NCI-H2196 (cell line): ENCODE measurements at regions not wholly inside any gene's neighbourhood (a gene's known extent, or its start where the extent isn't known, plus 50 kb on each side); places are given as distances from the start of the nearest gene placed in this dataset.
"Not testable (repeated sequence)": the region's sequence is repeated elsewhere in the genome, so short reads cannot be mapped to it uniquely, and the experiment has no call there.

ENCODE experiments used
- DNase-seq: peaks from one replicate; lab custom pipeline; 2025; ENCODE audit not compliant: unreplicated experiment; lab: John Stamatoyannopoulos, UW

- no peak for DNase-seq
Measured at GRCh38 chr4:27350161-27350560, 489.5 kb downstream of the STIM2 start.

- no peak for DNase-seq
Measured at GRCh38 chr4:27357283-27357682, 496.6 kb downstream of the STIM2 start.

- no peak for DNase-seq
Measured at GRCh38 chr4:27358269-27358668, 497.6 kb downstream of the STIM2 start.

- DNase-seq: no peak
Measured at GRCh38 chr4:27360131-27360530, 499.5 kb downstream of the STIM2 start.

GRCh38 chr4:27360790-27361267 is 500.2 kb downstream of the STIM2 start:
- DNase-seq: no peak

GRCh38 chr4:27364509-27364908 is 503.9 kb downstream of the STIM2 start:
- no peak for DNase-seq

- no peak for DNase-seq
Measured at GRCh38 chr4:27366104-27366823, 505.6 kb downstream of the STIM2 start.

GRCh38 chr4:27368781-27369180 is 508.1 kb downstream of the STIM2 start:
- no peak for DNase-seq

- DNase-seq: no peak
Measured at GRCh38 chr4:27381815-27382214, 521.2 kb downstream of the STIM2 start.

GRCh38 chr4:27387711-27388110 is 527.1 kb downstream of the STIM2 start:
- no peak for DNase-seq

GRCh38 chr4:27397886-27398285 is 537.2 kb downstream of the STIM2 start:
- no peak for DNase-seq

GRCh38 chr4:27398631-27399310 is 538.1 kb downstream of the STIM2 start:
- DNase-seq: no peak

GRCh38 chr4:27407616-27408015 is 547.0 kb downstream of the STIM2 start:
- no peak for DNase-seq

- no peak for DNase-seq
Measured at GRCh38 chr4:27412613-27413012, 552.0 kb downstream of the STIM2 start.

GRCh38 chr4:27414887-27415731 is 554.5 kb downstream of the STIM2 start:
- DNase-seq: no peak

- DNase-seq: no peak
Measured at GRCh38 chr4:27428661-27429060, 568.0 kb downstream of the STIM2 start.

GRCh38 chr4:27429364-27429871 is 568.8 kb downstream of the STIM2 start:
- DNase-seq: no peak

GRCh38 chr4:27442146-27442545 is 581.5 kb downstream of the STIM2 start:
- DNase-seq: no peak

GRCh38 chr4:27442661-27443060 is 582.0 kb downstream of the STIM2 start:
- not testable (repeated sequence) for DNase-seq

- DNase-seq: no peak
Measured at GRCh38 chr4:27463816-27464215, 603.2 kb downstream of the STIM2 start.

GRCh38 chr4:27467351-27467750 is 606.7 kb downstream of the STIM2 start:
- no peak for DNase-seq
